ENCODE measurements at regions not wholly inside any gene's neighbourhood (a gene's known extent, or its start where the extent isn't known, plus 50 kb on each side); places are given as distances from the start of the nearest gene placed in this dataset.

GRCh38 chr18:25658476-25658875 lies 306.5 kb upstream of the ZNF521 start:
- Histone ChIP-seq H3K79me2 (ENCODE audit: insufficient read depth, low read length) (no peaks in the 10 kb centered on the region), H3K4me2 (ENCODE audit: low read length) (no peak overlapping the region), H2AFZ (ENCODE audit: low read depth, low read length, poor library complexity, severe bottlenecking) (no peak overlapping the region), H3K4me3 (replicated peaks in 1 of 2; ENCODE audit: low read depth in 1 of 2, low read length in 2 of 2) (no peak overlapping the region), H3K27ac (ENCODE audit: low read depth, low read length) (no peak overlapping the region), H3K9me2 (ENCODE audit: insufficient read depth) (no peaks in the 10 kb centered on the region), H4K20me1 (ENCODE audit: insufficient read depth) (no peaks in the 10 kb centered on the region), H3K36me3 (ENCODE audit: control insufficient read depth in 1 of 2, insufficient read depth in 2 of 2, low read length in 2 of 2) (no peaks in the 10 kb centered on the region), H3K9ac (ENCODE audit: low read length) (no peak overlapping the region), H3K27me3 (ENCODE audit: insufficient read depth, low read length) (no peaks in the 10 kb centered on the region), H3K9me3 (ENCODE audit: control insufficient read depth in 1 of 2, insufficient read depth in 1 of 2, low read depth in 1 of 2, low read length in 2 of 2) (no peaks in the 10 kb centered on the region), H3K4me1 (ENCODE audit: control insufficient read depth in 1 of 2, insufficient read depth in 2 of 2, low read length in 2 of 2) (no peaks in the 10 kb centered on the region)
- TF ChIP-seq TCF7L2 (IDR thresholded peaks at IDR 0.05; ENCODE audit: borderline replicate concordance, extremely low read depth, insufficient read depth, insufficient read length) (no peak), ELF1 (IDR thresholded peaks at IDR 0.05; ENCODE audit: borderline replicate concordance, low read depth) (no peak), YY1 (IDR thresholded peaks at IDR 0.05; ENCODE audit: extremely low read depth, insufficient replicate concordance, low read depth, low read length) (no peak), EZH2phosphoT487 (IDR thresholded peaks at IDR 0.05; ENCODE audit: borderline replicate concordance) (no peak), ZFX (IDR thresholded peaks at IDR 0.05) (no peak), MAX (IDR thresholded peaks at IDR 0.05) (no peak), POLR2A (IDR thresholded peaks at IDR 0.05; ENCODE audit: borderline replicate concordance, extremely low read depth, insufficient read depth, insufficient read length) (no peak)
- no TSS peak for BruUV-seq (replicated peaks)
- intact Hi-C loops (cut with micrococcal nuclease): no loop called here
- POLR2A ChIA-PET: no interaction called here
- RAD21 ChIA-PET (ENCODE audit: low non-redundant PET in 1 of 2, low total read pairs in 2 of 2, uncharacterized antibody in 2 of 2, unreplicated experiment in 2 of 2): no interaction called here
- CTCF ChIA-PET: no interaction called here
- ATAC-seq (no peak), DNase-seq (ENCODE audit: low read depth, low spot score) (no peak)

GRCh38 chr18:25651553-25651952 lies 299.6 kb upstream of the ZNF521 start:
- no peak overlapping the region for H3K9ac ChIP-seq (ENCODE audit: low read length)
- H3K9me2 ChIP-seq (ENCODE audit: insufficient read depth): no peaks in the 10 kb centered on the region
- TF ChIP-seq SIN3A (IDR thresholded peaks at IDR 0.05; ENCODE audit: low read depth) (no peak), EGR1 (IDR thresholded peaks at IDR 0.05; ENCODE audit: low read depth) (no peak)
- TF ChIP-seq, protein P1, sequence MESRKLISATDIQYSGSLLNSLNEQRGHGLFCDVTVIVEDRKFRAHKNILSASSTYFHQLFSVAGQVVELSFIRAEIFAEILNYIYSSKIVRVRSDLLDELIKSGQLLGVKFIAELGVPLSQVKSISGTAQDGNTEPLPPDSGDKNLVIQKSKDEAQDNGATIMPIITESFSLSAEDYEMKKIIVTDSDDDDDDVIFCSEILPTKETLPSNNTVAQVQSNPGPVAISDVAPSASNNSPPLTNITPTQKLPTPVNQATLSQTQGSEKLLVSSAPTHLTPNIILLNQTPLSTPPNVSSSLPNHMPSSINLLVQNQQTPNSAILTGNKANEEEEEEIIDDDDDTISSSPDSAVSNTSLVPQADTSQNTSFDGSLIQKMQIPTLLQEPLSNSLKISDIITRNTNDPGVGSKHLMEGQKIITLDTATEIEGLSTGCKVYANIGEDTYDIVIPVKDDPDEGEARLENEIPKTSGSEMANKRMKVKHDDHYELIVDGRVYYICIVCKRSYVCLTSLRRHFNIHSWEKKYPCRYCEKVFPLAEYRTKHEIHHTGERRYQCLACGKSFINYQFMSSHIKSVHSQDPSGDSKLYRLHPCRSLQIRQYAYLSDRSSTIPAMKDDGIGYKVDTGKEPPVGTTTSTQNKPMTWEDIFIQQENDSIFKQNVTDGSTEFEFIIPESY (IDR thresholded peaks at IDR 0.05; ENCODE audit: extremely low read depth, insufficient replicate concordance, low read length): no peak
- RAD21 ChIA-PET (ENCODE audit: low non-redundant PET in 1 of 2, low total read pairs in 2 of 2, uncharacterized antibody in 2 of 2, unreplicated experiment in 2 of 2): no interaction called here
- no peak overlapping the region for H2AFZ ChIP-seq (ENCODE audit: low read depth, low read length, poor library complexity, severe bottlenecking)
- no peaks in the 10 kb centered on the region for H3K4me1 ChIP-seq (ENCODE audit: control insufficient read depth in 1 of 2, insufficient read depth in 2 of 2, low read length in 2 of 2)
- no peak overlapping the region for H3K27ac ChIP-seq (ENCODE audit: low read depth, low read length)
- no peaks in the 10 kb centered on the region for H3K79me2 ChIP-seq (ENCODE audit: insufficient read depth, low read length)
- DNase-seq (ENCODE audit: low read depth, low spot score) (no peak), ATAC-seq (no peak)
- no peaks in the 10 kb centered on the region for H3K9me3 ChIP-seq (ENCODE audit: control insufficient read depth in 1 of 2, insufficient read depth in 1 of 2, low read depth in 1 of 2, low read length in 2 of 2)
- no peaks in the 10 kb centered on the region for H3K27me3 ChIP-seq (ENCODE audit: insufficient read depth, low read length)
- no peak overlapping the region for H3K4me2 ChIP-seq (ENCODE audit: low read length)
- BruUV-seq (replicated peaks): no TSS peak
- intact Hi-C loops (cut with micrococcal nuclease): no loop called here
- POLR2A ChIA-PET: no interaction called here
- H3K4me3 ChIP-seq (replicated peaks in 1 of 2; ENCODE audit: low read depth in 1 of 2, low read length in 2 of 2): no peak overlapping the region
- CTCF ChIA-PET: no interaction called here
- H3K36me3 ChIP-seq (ENCODE audit: control insufficient read depth in 1 of 2, insufficient read depth in 2 of 2, low read length in 2 of 2): no peaks in the 10 kb centered on the region
- no peaks in the 10 kb centered on the region for H4K20me1 ChIP-seq (ENCODE audit: insufficient read depth)

Data from HCT116 (cell line).